ENCODE measurements at regions not wholly inside any gene's neighbourhood (a gene's known extent, or its start where the extent isn't known, plus 50 kb on each side); places are given as distances from the start of the nearest gene placed in this dataset.

DNA sequence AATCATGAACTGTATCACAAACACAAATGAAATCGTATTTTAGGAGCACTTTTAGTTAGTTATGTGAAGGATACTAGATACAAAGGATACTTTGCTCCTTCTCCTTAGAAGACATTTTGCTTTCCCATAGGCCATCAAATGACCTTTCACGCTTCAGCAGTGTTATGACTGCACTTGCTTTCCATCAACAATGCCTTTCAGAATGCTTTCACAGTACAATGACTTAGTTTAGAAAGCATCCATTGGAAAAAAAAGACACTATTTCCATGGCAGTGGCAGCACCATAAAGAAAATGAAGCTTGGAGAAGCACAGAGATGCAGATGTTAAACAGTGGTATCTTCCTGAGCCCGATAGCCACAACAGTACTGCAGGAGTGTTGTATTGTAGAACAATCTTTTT lies 203.9 kb downstream of the PCSK1 start:
- DNase-seq (ENCODE audit: low read depth) = no peak
- TF ChIP-seq, protein P1, sequence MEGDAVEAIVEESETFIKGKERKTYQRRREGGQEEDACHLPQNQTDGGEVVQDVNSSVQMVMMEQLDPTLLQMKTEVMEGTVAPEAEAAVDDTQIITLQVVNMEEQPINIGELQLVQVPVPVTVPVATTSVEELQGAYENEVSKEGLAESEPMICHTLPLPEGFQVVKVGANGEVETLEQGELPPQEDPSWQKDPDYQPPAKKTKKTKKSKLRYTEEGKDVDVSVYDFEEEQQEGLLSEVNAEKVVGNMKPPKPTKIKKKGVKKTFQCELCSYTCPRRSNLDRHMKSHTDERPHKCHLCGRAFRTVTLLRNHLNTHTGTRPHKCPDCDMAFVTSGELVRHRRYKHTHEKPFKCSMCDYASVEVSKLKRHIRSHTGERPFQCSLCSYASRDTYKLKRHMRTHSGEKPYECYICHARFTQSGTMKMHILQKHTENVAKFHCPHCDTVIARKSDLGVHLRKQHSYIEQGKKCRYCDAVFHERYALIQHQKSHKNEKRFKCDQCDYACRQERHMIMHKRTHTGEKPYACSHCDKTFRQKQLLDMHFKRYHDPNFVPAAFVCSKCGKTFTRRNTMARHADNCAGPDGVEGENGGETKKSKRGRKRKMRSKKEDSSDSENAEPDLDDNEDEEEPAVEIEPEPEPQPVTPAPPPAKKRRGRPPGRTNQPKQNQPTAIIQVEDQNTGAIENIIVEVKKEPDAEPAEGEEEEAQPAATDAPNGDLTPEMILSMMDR (IDR thresholded peaks at IDR 0.05; ENCODE audit: insufficient read depth, low read depth, low read length, missing control alignments) = no peak
- H3K4me3 ChIP-seq (ENCODE audit: low read depth, low read length) = no peak overlapping the region

- no peak overlapping the region for H3K4me3 ChIP-seq (ENCODE audit: low read depth, low read length)
- TF ChIP-seq, protein P1 (IDR thresholded peaks at IDR 0.05; ENCODE audit: insufficient read depth, low read depth, low read length, missing control alignments) = no peak
Observed at GRCh38 chr5:96228408-96228807, 204.6 kb downstream of the PCSK1 start.

GRCh38 chr5:96227957-96228356 lies 205.1 kb downstream of the PCSK1 start:
- TF ChIP-seq, protein P1 (IDR thresholded peaks at IDR 0.05; ENCODE audit: insufficient read depth, low read depth, low read length, missing control alignments) = no peak
- no peak for DNase-seq (ENCODE audit: low read depth)
- H3K4me3 ChIP-seq (ENCODE audit: low read depth, low read length) = no peak overlapping the region

More at GRCh38 chr5:96228408-96228807, 204.6 kb downstream of the PCSK1 start:
- DNase-seq (ENCODE audit: low read depth) = no peak

DNA sequence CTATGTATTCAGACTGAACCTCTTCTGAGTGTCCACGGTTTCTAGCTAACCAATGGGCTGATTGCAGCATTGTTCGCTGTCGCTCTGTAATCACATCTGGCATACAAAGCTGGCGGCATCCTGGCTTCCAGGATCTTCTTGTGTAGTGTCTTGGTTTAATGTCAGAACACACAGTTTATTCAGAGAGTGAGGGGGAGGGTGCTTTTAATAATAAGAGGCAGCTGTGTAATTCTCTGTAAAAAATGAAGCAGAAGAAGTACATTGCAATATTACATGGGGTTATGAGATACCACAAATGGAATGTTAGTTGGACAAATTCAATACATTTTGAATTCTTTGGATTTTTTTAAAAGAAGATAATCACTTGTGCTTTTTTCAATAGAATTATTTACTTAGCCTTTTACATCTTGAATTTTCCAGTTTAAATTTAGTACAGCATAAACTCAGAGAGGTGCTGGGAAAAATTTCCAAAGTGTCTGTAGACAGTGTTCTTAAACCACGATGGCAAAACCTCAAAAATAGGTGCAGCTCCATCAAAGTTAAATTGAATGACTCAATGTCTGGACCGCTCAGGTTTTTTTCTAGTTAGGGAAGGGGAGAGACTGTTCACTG lies 206.0 kb downstream of the PCSK1 start:
- DNase-seq (ENCODE audit: low read depth) = no peak
- TF ChIP-seq, protein P1 (IDR thresholded peaks at IDR 0.05; ENCODE audit: insufficient read depth, low read depth, low read length, missing control alignments) = no peak
- H3K4me3 ChIP-seq (ENCODE audit: low read depth, low read length) = no peak overlapping the region

GRCh38 chr5:96222129-96222528 lies 210.9 kb downstream of the PCSK1 start:
- TF ChIP-seq, protein P1 (IDR thresholded peaks at IDR 0.05; ENCODE audit: insufficient read depth, low read depth, low read length, missing control alignments) = no peak
- no peak overlapping the region for H3K4me3 ChIP-seq (ENCODE audit: low read depth, low read length)
- DNase-seq (ENCODE audit: low read depth) = no peak

DNA sequence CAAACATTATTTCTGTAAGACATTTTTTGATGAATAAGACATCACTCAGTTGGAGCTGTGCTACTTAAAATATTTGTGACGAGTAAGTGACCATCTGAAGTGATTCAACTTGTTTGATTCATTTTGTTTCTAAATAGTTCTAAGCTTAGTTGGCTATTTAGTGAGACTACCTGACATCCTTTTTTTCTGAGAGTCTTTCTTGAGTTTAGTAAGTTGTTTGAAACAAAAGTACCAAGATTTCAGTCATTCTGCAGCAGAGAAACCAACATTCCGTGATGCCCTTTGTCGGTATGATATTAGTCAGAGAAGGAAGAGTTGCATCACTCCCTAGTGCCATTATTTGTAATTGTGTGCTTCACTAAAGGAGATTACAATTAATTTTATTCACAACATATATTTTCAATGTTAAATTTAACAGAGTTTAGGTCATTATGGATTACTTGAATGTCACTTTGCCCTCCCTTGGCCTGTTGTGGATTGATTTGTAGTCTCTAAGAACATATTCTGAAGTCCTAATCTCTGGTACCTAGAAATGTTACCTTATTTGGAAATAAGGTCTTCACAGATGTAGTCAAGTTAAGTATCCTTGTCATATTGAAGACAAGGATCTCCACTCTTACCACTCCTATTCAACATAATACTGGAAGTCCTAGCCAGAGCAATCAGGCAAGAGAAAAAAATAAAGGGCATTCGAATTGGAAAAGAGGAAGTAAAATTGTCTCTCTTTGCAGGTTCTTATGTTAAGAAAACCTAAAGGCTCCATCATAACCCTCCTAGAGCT lies 212.2 kb downstream of the PCSK1 start:
- no peak overlapping the region for H3K4me3 ChIP-seq (ENCODE audit: low read depth, low read length)
- peak; percentile 64 for DNase-seq (ENCODE audit: low read depth)

More for the DNA sequence above, 212.2 kb downstream of the PCSK1 start:
- TF ChIP-seq, protein P1 (IDR thresholded peaks at IDR 0.05; ENCODE audit: insufficient read depth, low read depth, low read length, missing control alignments) = no peak
